ENCODE measurements at regions not wholly inside any gene's neighbourhood (a gene's known extent, or its start where the extent isn't known, plus 50 kb on each side); places are given as distances from the start of the nearest gene placed in this dataset.

DNA sequence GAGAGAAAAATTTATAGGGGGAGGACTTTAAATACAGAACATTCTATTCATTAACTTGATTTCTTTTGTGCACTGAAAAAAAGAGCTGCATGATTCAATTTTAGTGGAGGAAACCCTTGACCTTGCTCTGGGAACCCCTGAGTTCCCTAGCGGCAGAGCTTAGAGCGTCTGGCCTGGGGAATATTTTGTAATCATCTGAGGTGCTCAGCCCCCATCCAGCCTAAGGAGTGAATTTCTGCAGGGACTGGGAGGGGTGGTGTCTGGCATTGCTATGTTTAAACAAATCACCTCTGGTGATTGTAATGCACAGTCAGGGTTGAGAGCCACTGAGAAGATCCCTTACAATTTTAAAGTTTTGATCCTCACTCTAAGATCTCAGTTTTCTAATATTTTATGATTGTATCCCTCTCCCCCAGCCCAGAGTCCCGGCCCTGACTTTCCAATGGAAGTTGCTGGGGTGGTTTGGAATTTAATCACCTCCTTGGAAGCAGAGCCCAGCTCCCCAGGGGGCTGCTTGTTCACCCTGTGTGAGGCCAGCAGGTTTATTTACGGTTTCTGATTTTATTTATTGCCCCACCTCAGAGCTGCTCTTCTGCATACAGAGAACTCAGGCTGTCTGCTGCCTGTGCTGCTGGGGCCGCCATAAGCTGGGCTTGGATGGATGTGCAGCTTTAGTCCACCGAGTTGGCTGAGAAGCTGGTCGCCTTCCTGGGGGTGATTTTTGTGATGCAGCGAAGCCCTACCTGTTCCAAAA lies 263.1 kb downstream of the LRFN2 start:
- Histone ChIP-seq H3F3A (ENCODE audit: insufficient read depth, low read length, poor library complexity, severe bottlenecking) (no peaks in the 10 kb centered on the region), H3K4me3 (ENCODE audit: low read length) (no peak overlapping the region), H3K36me3 (ENCODE audit: insufficient read depth, low read length) (no peaks in the 10 kb centered on the region), H4K20me1 (ENCODE audit: insufficient read depth) (no peaks in the 10 kb centered on the region), H3K9ac (ENCODE audit: low read length) (no peak overlapping the region), H3K9me3 (ENCODE audit: low read length) (no peaks in the 10 kb centered on the region), H3K27me3 (ENCODE audit: insufficient read depth, low read depth, low read length) (no peaks in the 10 kb centered on the region), H3K4me2 (ENCODE audit: low read length) (no peak overlapping the region), H3K27ac (ENCODE audit: low read length) (no peak overlapping the region), H3K9me2 (ENCODE audit: insufficient read depth, low read length) (no peaks in the 10 kb centered on the region), H2AFZ (ENCODE audit: low read depth, low read length) (no peak overlapping the region), H3K79me2 (replicated peaks; ENCODE audit: insufficient read depth, low read length) (no peaks in the 10 kb centered on the region)
- TF ChIP-seq, protein P1, sequence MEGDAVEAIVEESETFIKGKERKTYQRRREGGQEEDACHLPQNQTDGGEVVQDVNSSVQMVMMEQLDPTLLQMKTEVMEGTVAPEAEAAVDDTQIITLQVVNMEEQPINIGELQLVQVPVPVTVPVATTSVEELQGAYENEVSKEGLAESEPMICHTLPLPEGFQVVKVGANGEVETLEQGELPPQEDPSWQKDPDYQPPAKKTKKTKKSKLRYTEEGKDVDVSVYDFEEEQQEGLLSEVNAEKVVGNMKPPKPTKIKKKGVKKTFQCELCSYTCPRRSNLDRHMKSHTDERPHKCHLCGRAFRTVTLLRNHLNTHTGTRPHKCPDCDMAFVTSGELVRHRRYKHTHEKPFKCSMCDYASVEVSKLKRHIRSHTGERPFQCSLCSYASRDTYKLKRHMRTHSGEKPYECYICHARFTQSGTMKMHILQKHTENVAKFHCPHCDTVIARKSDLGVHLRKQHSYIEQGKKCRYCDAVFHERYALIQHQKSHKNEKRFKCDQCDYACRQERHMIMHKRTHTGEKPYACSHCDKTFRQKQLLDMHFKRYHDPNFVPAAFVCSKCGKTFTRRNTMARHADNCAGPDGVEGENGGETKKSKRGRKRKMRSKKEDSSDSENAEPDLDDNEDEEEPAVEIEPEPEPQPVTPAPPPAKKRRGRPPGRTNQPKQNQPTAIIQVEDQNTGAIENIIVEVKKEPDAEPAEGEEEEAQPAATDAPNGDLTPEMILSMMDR (IDR thresholded peaks at IDR 0.05; ENCODE audit: poor library complexity, severe bottlenecking) = no peak
- TF ChIP-seq EP300 (conservative IDR thresholded peaks at IDR 0.05; ENCODE audit: poor library complexity, severe bottlenecking) (no peak), MXI1 (conservative IDR thresholded peaks at IDR 0.05; ENCODE audit: poor library complexity, severe bottlenecking) (no peak), TAF1 (IDR thresholded peaks at IDR 0.05; ENCODE audit: low read depth) (no peak), POLR2AphosphoS5 (IDR thresholded peaks at IDR 0.05) (no peak), EZH2 (IDR thresholded peaks at IDR 0.05; ENCODE audit: borderline replicate concordance, insufficient read depth, low read length, poor library complexity, severe bottlenecking) (no peak), RAD21 (conservative IDR thresholded peaks at IDR 0.05) (no peak), SMC3 (conservative IDR thresholded peaks at IDR 0.05; ENCODE audit: poor library complexity) (no peak)
- TF ChIP-seq, protein P2, sequence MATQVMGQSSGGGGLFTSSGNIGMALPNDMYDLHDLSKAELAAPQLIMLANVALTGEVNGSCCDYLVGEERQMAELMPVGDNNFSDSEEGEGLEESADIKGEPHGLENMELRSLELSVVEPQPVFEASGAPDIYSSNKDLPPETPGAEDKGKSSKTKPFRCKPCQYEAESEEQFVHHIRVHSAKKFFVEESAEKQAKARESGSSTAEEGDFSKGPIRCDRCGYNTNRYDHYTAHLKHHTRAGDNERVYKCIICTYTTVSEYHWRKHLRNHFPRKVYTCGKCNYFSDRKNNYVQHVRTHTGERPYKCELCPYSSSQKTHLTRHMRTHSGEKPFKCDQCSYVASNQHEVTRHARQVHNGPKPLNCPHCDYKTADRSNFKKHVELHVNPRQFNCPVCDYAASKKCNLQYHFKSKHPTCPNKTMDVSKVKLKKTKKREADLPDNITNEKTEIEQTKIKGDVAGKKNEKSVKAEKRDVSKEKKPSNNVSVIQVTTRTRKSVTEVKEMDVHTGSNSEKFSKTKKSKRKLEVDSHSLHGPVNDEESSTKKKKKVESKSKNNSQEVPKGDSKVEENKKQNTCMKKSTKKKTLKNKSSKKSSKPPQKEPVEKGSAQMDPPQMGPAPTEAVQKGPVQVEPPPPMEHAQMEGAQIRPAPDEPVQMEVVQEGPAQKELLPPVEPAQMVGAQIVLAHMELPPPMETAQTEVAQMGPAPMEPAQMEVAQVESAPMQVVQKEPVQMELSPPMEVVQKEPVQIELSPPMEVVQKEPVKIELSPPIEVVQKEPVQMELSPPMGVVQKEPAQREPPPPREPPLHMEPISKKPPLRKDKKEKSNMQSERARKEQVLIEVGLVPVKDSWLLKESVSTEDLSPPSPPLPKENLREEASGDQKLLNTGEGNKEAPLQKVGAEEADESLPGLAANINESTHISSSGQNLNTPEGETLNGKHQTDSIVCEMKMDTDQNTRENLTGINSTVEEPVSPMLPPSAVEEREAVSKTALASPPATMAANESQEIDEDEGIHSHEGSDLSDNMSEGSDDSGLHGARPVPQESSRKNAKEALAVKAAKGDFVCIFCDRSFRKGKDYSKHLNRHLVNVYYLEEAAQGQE (IDR thresholded peaks at IDR 0.05; ENCODE audit: borderline replicate concordance) = no peak

DNA sequence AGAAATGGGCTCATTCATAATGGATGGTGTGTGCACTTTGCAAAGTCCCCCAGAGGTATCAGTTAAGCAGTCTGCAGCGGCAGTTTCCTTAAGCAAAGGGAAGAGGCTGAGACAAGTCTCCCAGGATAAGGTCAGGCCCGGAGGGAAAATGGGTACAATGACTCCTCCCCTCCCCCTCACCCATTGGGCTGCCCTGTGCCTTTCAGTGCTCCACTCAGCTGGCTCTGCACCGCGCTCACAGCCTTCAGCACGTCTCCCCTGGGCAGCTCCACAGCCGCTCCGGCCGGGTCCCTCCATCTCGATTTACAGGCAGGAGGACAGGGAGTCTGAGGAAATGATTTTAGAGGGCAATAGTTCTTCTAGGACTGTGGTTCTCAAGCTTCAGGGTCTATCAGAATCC lies 264.8 kb downstream of the LRFN2 start:
- no peak overlapping the region for H3K4me2 ChIP-seq (ENCODE audit: low read length)
- no peak overlapping the region for H3K4me3 ChIP-seq (ENCODE audit: low read length)
- no peaks in the 10 kb centered on the region for H4K20me1 ChIP-seq (ENCODE audit: insufficient read depth)
- no peaks in the 10 kb centered on the region for H3K36me3 ChIP-seq (ENCODE audit: insufficient read depth, low read length)
- no peaks in the 10 kb centered on the region for H3F3A ChIP-seq (ENCODE audit: insufficient read depth, low read length, poor library complexity, severe bottlenecking)
- H3K9me2 ChIP-seq (ENCODE audit: insufficient read depth, low read length) = no peaks in the 10 kb centered on the region
- H2AFZ ChIP-seq (ENCODE audit: low read depth, low read length) = no peak overlapping the region
- TF ChIP-seq TAF1 (IDR thresholded peaks at IDR 0.05; ENCODE audit: low read depth) (no peak), EP300 (conservative IDR thresholded peaks at IDR 0.05; ENCODE audit: poor library complexity, severe bottlenecking) (no peak), EZH2 (IDR thresholded peaks at IDR 0.05; ENCODE audit: borderline replicate concordance, insufficient read depth, low read length, poor library complexity, severe bottlenecking) (no peak), RAD21 (conservative IDR thresholded peaks at IDR 0.05) (no peak), SMC3 (conservative IDR thresholded peaks at IDR 0.05; ENCODE audit: poor library complexity) (no peak), MXI1 (conservative IDR thresholded peaks at IDR 0.05; ENCODE audit: poor library complexity, severe bottlenecking) (no peak), POLR2AphosphoS5 (IDR thresholded peaks at IDR 0.05) (no peak)
- TF ChIP-seq, protein P1 (IDR thresholded peaks at IDR 0.05; ENCODE audit: poor library complexity, severe bottlenecking) = no peak
- TF ChIP-seq, protein P2 (IDR thresholded peaks at IDR 0.05; ENCODE audit: borderline replicate concordance) = no peak
- H3K79me2 ChIP-seq (replicated peaks; ENCODE audit: insufficient read depth, low read length) = no peaks in the 10 kb centered on the region
- H3K27ac ChIP-seq (ENCODE audit: low read length) = no peak overlapping the region
- H3K9me3 ChIP-seq (ENCODE audit: low read length) = no peaks in the 10 kb centered on the region
- H3K9ac ChIP-seq (ENCODE audit: low read length) = no peak overlapping the region
- H3K27me3 ChIP-seq (ENCODE audit: insufficient read depth, low read depth, low read length) = no peaks in the 10 kb centered on the region

Data from neural cell (in vitro differentiated cells).